Renal pelvis (tissue), 1 donor: ENCODE measurements at regions not wholly inside any gene's neighbourhood (a gene's known extent, or its start where the extent isn't known, plus 50 kb on each side); places are given as distances from the start of the nearest gene placed in this dataset.
"Not testable (repeated sequence)": the region's sequence is repeated elsewhere in the genome, so short reads cannot be mapped to it uniquely, and the experiment has no call there.

ENCODE experiments used
- DNase-seq: peaks from one replicate; pipeline ENCODE4 v3.0.0-alpha.2; 2013

- no peak for DNase-seq
Measured at GRCh38 chr18:40148960-40149359, 1806.1 kb upstream of the PIK3C3 start.

GRCh38 chr18:40133253-40133652 is 1821.8 kb upstream of the PIK3C3 start:
- no peak for DNase-seq

- not testable (repeated sequence) for DNase-seq
Measured at GRCh38 chr18:40132438-40132837, 1822.6 kb upstream of the PIK3C3 start.

GRCh38 chr18:40124107-40124506 is 1830.9 kb upstream of the PIK3C3 start:
- no peak for DNase-seq

- no peak for DNase-seq
Measured at GRCh38 chr18:40120796-40121391, 1834.1 kb upstream of the PIK3C3 start.

- DNase-seq = no peak
Measured at GRCh38 chr18:40120356-40120755, 1834.7 kb upstream of the PIK3C3 start.

GRCh38 chr18:40119581-40119980 is 1835.5 kb upstream of the PIK3C3 start:
- DNase-seq = not testable (repeated sequence)

- no peak for DNase-seq
Measured at GRCh38 chr18:40110455-40110854, 1844.6 kb upstream of the PIK3C3 start.

GRCh38 chr18:40109252-40110049 is 1845.6 kb upstream of the PIK3C3 start:
- peak; percentile 67 for DNase-seq

- peak; percentile 59 for DNase-seq
Measured at GRCh38 chr18:40108596-40108995, 1846.4 kb upstream of the PIK3C3 start.

GRCh38 chr18:40102903-40103302 is 1852.1 kb upstream of the PIK3C3 start:
- no peak for DNase-seq

GRCh38 chr18:40099641-40100040 is 1855.4 kb upstream of the PIK3C3 start:
- DNase-seq = no peak

- no peak for DNase-seq
Measured at GRCh38 chr18:40096675-40097074, 1858.4 kb upstream of the PIK3C3 start.

GRCh38 chr18:40094441-40094840 is 1860.6 kb upstream of the PIK3C3 start:
- no peak for DNase-seq

GRCh38 chr18:40088130-40088529 is 1866.9 kb upstream of the PIK3C3 start:
- no peak for DNase-seq

- DNase-seq = no peak
Measured at GRCh38 chr18:40079786-40080185, 1875.2 kb upstream of the PIK3C3 start.

- DNase-seq = no peak
Measured at GRCh38 chr18:40075616-40076015, 1879.4 kb upstream of the PIK3C3 start.

GRCh38 chr18:40072761-40073160 is 1882.3 kb upstream of the PIK3C3 start:
- no peak for DNase-seq

- no peak for DNase-seq
Measured at GRCh38 chr18:40066368-40066767, 1888.7 kb upstream of the PIK3C3 start.

GRCh38 chr18:40063488-40063887 is 1891.5 kb upstream of the PIK3C3 start:
- DNase-seq = no peak

- DNase-seq = no peak
Measured at GRCh38 chr18:40061086-40061485, 1893.9 kb upstream of the PIK3C3 start.

- no peak for DNase-seq
Measured at GRCh38 chr18:40060562-40060961, 1894.5 kb upstream of the PIK3C3 start.

- no peak for DNase-seq
Measured at GRCh38 chr18:40058811-40059570, 1896.0 kb upstream of the PIK3C3 start.
